ENCODE measurements at regions not wholly inside any gene's neighbourhood (a gene's known extent, or its start where the extent isn't known, plus 50 kb on each side); places are given as distances from the start of the nearest gene placed in this dataset.

GRCh38 chr18:72089432-72089831 lies 454.7 kb downstream of the CBLN2 start:
- no peak for DNase-seq (ENCODE audit: extremely low spot score)
- CTCF ChIA-PET = interaction anchor here (1.5 kb wide), 1 partner anchor 20 kb away, joined by 3 read pairs; no protein-coding TSS in a partner anchor
- TF ChIP-seq CTCF (IDR thresholded peaks at IDR 0.05; ENCODE audit: control extremely low read depth, extremely low read depth, low read depth, missing control alignments) = no peak
- POLR2A ChIA-PET = no interaction called here

GRCh38 chr18:72086421-72086820 lies 457.7 kb downstream of the CBLN2 start:
- POLR2A ChIA-PET = no interaction called here
- peak; percentile 35 for TF ChIP-seq CTCF (IDR thresholded peaks at IDR 0.05; ENCODE audit: control extremely low read depth, extremely low read depth, low read depth, missing control alignments)
- no peak for DNase-seq (ENCODE audit: extremely low spot score)
- CTCF ChIA-PET = no interaction called here

GRCh38 chr18:72075040-72075439 lies 469.1 kb downstream of the CBLN2 start:
- CTCF ChIA-PET = no interaction called here
- no peak for DNase-seq (ENCODE audit: extremely low spot score)
- no peak for TF ChIP-seq CTCF (IDR thresholded peaks at IDR 0.05; ENCODE audit: control extremely low read depth, extremely low read depth, low read depth, missing control alignments)

GRCh38 chr18:72063001-72063400 lies 481.1 kb downstream of the CBLN2 start:
- no peak for DNase-seq (ENCODE audit: extremely low spot score)
- no peak for TF ChIP-seq CTCF (IDR thresholded peaks at IDR 0.05; ENCODE audit: control extremely low read depth, extremely low read depth, low read depth, missing control alignments)
- ChIA-PET CTCF (no interaction called here), POLR2A (no interaction called here)

More at GRCh38 chr18:72075040-72075439, 469.1 kb downstream of the CBLN2 start:
- POLR2A ChIA-PET = no interaction called here

- ChIA-PET POLR2A (no interaction called here), CTCF (no interaction called here)
- no peak for DNase-seq (ENCODE audit: extremely low spot score)
- TF ChIP-seq CTCF (IDR thresholded peaks at IDR 0.05; ENCODE audit: control extremely low read depth, extremely low read depth, low read depth, missing control alignments) = no peak
These were observed 485.3 kb downstream of the CBLN2 start for GRCh38 chr18:72058851-72059250.

- TF ChIP-seq CTCF (IDR thresholded peaks at IDR 0.05; ENCODE audit: control extremely low read depth, extremely low read depth, low read depth, missing control alignments) = no peak
- ChIA-PET CTCF (no interaction called here), POLR2A (no interaction called here)
- no peak for DNase-seq (ENCODE audit: extremely low spot score)
These were observed 488.0 kb downstream of the CBLN2 start for GRCh38 chr18:72056171-72056570.

All from GM10248 (cell line).